ENCODE measurements at regions not wholly inside any gene's neighbourhood (a gene's known extent, or its start where the extent isn't known, plus 50 kb on each side); places are given as distances from the start of the nearest gene placed in this dataset.

DNA sequence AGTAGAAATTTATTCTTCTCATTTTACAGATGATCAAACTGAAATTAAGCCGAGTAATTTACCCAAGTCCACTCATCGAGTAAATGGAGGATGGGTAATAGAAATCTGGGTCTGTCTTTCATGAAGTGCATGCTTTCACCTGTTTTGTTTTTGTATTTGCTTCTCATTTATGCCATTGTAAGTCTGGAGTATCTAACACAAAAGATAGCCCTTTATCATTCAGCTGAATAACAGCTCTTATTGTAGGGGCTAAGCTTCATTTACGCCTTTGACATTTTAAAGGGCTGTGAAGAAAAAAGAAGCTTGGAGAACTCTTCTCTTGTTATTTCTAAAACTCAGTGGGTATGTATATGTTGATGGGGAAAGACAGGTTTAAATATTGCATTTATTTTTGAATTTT, 1196.2 kb upstream of the TENM4 start:
- TF ChIP-seq, protein P1, sequence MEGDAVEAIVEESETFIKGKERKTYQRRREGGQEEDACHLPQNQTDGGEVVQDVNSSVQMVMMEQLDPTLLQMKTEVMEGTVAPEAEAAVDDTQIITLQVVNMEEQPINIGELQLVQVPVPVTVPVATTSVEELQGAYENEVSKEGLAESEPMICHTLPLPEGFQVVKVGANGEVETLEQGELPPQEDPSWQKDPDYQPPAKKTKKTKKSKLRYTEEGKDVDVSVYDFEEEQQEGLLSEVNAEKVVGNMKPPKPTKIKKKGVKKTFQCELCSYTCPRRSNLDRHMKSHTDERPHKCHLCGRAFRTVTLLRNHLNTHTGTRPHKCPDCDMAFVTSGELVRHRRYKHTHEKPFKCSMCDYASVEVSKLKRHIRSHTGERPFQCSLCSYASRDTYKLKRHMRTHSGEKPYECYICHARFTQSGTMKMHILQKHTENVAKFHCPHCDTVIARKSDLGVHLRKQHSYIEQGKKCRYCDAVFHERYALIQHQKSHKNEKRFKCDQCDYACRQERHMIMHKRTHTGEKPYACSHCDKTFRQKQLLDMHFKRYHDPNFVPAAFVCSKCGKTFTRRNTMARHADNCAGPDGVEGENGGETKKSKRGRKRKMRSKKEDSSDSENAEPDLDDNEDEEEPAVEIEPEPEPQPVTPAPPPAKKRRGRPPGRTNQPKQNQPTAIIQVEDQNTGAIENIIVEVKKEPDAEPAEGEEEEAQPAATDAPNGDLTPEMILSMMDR (IDR thresholded peaks at IDR 0.05; ENCODE audit: low read length, missing control alignments), result no peak
- H3K4me3 ChIP-seq (replicated peaks; ENCODE audit: low read depth, low read length), result no peak overlapping the region
- DNase-seq (ENCODE audit: low read depth), result no peak

DNA sequence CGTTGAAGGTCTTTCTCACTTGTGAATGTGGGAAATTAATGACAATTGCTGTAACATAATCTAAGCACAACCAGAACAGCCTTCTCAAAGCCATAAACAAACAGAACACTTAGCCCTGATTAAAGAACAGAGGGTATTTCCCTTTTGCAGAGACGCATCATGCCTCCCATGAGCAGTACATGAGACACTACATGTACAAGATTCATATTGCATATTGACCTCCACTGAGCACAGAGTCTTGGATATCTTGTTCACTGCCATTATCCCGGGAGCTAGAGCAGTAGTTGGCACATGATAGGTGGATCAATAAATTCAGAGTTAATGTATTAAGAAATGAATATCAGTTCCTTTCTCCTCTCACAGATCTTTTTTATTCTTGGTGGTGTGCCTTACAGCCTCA, 1194.3 kb upstream of the TENM4 start:
- TF ChIP-seq, protein P1 (IDR thresholded peaks at IDR 0.05; ENCODE audit: low read length, missing control alignments), result no peak
- no peak for DNase-seq (ENCODE audit: low read depth)
- no peak overlapping the region for H3K4me3 ChIP-seq (replicated peaks; ENCODE audit: low read depth, low read length)

DNA sequence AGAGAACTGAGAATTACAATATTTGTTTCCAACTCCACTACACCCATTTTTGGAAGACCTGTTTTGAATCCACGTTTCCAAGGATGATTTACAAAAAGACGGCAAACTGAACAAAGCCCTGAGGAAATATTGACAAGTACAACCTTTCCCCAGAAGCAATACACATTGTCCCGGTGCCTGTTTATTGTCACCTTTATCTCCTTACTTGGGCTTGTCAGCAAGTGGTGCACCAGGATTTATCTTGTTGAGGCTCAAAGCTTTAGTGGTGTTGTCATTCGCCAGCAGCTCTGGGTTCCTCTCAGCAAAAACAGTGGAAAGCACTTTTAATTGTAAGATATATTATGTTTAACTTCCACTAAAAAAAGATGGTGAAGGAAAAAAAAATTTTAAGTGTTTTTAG, 1191.9 kb upstream of the TENM4 start:
- H3K4me3 ChIP-seq (replicated peaks; ENCODE audit: low read depth, low read length), result no peak overlapping the region
- TF ChIP-seq, protein P1 (IDR thresholded peaks at IDR 0.05; ENCODE audit: low read length, missing control alignments), result no peak
- no peak for DNase-seq (ENCODE audit: low read depth)

DNA sequence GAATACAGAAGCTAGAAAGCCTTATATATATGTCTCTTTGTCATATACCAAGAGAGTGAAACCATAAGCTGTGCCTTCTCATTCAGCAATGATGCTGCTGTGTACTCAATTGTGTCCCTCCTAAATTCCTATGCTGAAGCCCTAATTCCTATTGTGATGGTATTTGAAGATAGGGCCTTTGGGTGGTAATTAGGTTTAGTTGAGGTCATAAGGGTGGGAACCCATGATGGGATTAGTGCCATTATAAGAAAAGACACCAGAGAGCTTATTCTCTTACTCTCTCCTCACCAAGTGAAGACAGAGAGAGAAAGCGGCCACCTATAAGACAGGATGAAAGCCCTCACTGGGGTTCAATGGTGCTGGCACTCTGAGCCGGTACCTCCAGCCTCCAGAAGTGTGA, 1191.3 kb upstream of the TENM4 start:
- no peak overlapping the region for H3K4me3 ChIP-seq (replicated peaks; ENCODE audit: low read depth, low read length)
- no peak for DNase-seq (ENCODE audit: low read depth)
- TF ChIP-seq, protein P1 (IDR thresholded peaks at IDR 0.05; ENCODE audit: low read length, missing control alignments), result no peak

DNA sequence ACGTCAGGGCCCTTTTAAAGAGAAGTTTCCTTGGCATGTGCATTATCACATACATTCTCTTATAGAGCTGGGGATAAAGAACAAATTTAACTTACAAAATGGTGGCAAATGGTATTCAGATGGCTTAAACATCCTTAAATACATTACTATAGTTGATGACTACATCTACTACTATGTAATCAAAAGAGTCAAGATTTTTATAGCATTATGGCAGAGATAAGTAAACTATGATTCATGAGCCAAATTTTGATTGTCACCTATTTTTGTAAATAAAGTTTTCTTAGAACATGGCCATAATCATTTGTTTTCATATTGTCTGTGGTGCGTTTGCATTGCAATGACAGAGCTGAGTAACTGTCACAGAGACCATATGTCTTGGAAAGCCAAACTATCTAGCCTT, 1188.6 kb upstream of the TENM4 start:
- no peak overlapping the region for H3K4me3 ChIP-seq (replicated peaks; ENCODE audit: low read depth, low read length)
- TF ChIP-seq, protein P1 (IDR thresholded peaks at IDR 0.05; ENCODE audit: low read length, missing control alignments), result no peak
- DNase-seq (ENCODE audit: low read depth), result no peak

DNA sequence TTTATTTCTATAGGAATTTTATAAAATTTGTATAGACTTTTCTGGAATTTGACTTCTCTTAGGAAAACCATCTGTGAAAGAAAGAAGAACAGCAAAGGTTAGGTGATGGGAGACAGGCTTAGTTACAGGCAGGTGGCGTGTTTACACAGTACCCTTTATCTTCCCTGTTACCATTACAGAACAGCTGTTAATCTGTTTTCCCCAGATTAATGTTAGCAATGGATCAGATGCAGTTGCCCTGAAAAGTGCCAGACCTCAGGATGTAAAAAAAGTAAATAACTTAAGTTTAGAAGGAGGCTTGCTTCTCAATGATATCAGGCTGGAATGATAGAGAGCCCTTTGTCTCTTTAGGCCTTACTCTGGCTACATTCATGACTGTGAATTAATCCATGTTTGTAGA, 1186.5 kb upstream of the TENM4 start:
- TF ChIP-seq, protein P1 (IDR thresholded peaks at IDR 0.05; ENCODE audit: low read length, missing control alignments), result no peak
- no peak overlapping the region for H3K4me3 ChIP-seq (replicated peaks; ENCODE audit: low read depth, low read length)
- no peak for DNase-seq (ENCODE audit: low read depth)

DNA sequence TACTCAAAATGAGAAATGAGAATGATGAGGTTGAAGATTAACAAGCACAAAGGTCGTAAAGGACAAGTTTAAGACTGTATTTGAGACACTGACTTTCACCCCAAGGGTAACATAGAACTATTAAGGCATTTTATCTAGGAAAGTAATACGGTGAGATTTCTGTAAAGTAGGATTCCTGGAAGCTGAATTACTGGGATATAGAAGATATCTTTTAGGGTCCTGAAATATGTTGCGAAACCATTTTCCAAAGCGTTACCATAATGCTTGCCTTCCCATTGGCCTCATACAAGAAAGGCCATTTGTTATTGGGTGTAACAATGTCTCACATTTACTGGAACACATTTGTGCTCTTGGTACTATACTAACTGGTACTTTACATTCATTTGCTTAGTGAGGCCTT, 1185.9 kb upstream of the TENM4 start:
- no peak for DNase-seq (ENCODE audit: low read depth)
- TF ChIP-seq, protein P1 (IDR thresholded peaks at IDR 0.05; ENCODE audit: low read length, missing control alignments), result no peak
- no peak overlapping the region for H3K4me3 ChIP-seq (replicated peaks; ENCODE audit: low read depth, low read length)
